Thyroid gland (tissue), 4 donors: ENCODE measurements at regions not wholly inside any gene's neighbourhood (a gene's known extent, or its start where the extent isn't known, plus 50 kb on each side); places are given as distances from the start of the nearest gene placed in this dataset.

Experiments
- CTCF ChIP-seq, 6 experiments: fragments of 200-600 bp in 3 of 6; fragments of 450-650 bp in 3 of 6; sonication (generic) in 3 of 6; IDR thresholded peaks; one replicate each; pipeline ENCODE4 v1.5.1; 2016 to 2019; ENCODE audit warnings: antibody characterized with exemption in 6 of 6, mild to moderate bottlenecking in 2 of 6, inconsistent platforms in 1 of 6, moderate library complexity in 1 of 6
- POLR2A ChIP-seq, 2 donors: fragments of 450-650 bp; IDR thresholded peaks; one replicate each; pipeline ENCODE4 v1.6.1; 2017; ENCODE audit warnings: antibody characterized with exemption in 2 of 2, mild to moderate bottlenecking in 2 of 2, moderate library complexity in 1 of 2

DNA sequence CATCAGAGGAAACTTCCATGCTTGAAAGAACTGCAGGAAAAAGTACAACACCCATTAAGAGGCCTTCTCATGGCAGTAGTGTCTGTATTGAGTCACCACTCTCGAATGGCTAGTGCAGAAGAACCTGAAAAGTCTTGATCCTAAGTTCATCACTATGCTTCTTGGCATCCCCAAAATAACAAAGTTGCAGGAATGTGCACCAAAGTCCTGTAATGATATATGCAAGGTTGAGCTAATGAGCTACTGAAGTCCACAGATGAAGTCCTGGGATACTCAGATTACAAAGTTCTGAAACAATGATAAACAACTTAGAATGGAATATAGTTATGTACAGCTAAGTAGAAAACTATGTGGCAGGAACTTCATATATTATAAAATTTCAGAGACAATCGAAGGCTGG is 545.4 kb downstream of the FOXG1 start:
- no peak for TF ChIP-seq POLR2A (IDR thresholded peaks at IDR 0.05)
- no peak for TF ChIP-seq CTCF (IDR thresholded peaks at IDR 0.05)
